HUES48 (cell line): ENCODE measurements at regions not wholly inside any gene's neighbourhood (a gene's known extent, or its start where the extent isn't known, plus 50 kb on each side); places are given as distances from the start of the nearest gene placed in this dataset.

Experiments used
- H3K27ac ChIP-seq: one replicate; pipeline ENCODE4 v1.7.0; 2013; ENCODE audit warnings: low read depth, low read length, inconsistent platforms
- H3K27me3 ChIP-seq: 2 replicates; pipeline ENCODE4 v1.6.1; 2013; ENCODE audit warnings: mild to moderate bottlenecking, low read length; ENCODE audit not compliant: control insufficient read depth, insufficient read depth
- H3K36me3 ChIP-seq: 2 replicates; pipeline ENCODE4 v1.6.1; 2013; ENCODE audit warnings: low read length; ENCODE audit not compliant: control insufficient read depth, insufficient read depth
- H3K4me1 ChIP-seq: 2 replicates; pipeline ENCODE4 v1.6.1; 2013; ENCODE audit warnings: mild to moderate bottlenecking, low read length; ENCODE audit not compliant: control insufficient read depth, insufficient read depth
- H3K4me3 ChIP-seq: 2 replicates; pipeline ENCODE4 v1.5.1; 2013; ENCODE audit warnings: mild to moderate bottlenecking, low read depth, low read length
- H3K9ac ChIP-seq: 2 replicates; pipeline ENCODE4 v1.6.1; 2013; ENCODE audit warnings: mild to moderate bottlenecking, low read depth, low read length, moderate library complexity
- H3K9me3 ChIP-seq: 2 replicates; pipeline ENCODE4 v1.6.1; 2013; ENCODE audit warnings: low read length; ENCODE audit not compliant: control insufficient read depth, insufficient read depth

DNA sequence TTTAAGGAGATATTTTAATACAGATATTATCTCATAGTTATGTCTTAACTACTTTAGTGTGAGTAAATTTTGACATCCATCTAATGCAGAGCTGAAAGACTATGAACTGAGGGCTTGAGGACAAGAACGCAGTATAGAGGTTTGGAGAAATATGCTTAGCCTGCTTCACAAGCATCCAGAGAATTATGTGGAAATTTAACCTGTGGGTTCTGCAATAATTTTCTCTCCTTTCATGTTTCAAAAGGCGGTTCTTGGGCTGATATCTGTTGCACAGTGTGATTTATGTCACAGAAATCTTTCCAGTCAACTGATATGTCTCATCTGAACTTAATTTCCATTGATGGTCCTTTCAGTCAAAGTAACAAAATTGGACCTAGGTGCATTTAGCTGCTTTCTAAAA, 371.9 kb upstream of the VRK2 start:
- Histone ChIP-seq H3K9me3 (no peaks in the 10 kb centered on the region), H3K27me3 (no peaks in the 10 kb centered on the region), H3K9ac (no peak overlapping the region), H3K4me3 (no peak overlapping the region), H3K27ac (no peak overlapping the region), H3K4me1 (no peaks in the 10 kb centered on the region), H3K36me3 (no peaks in the 10 kb centered on the region)

GRCh38 chr2:57677296-57677695, 369.3 kb upstream of the VRK2 start:
- Histone ChIP-seq H3K27ac (no peak overlapping the region), H3K4me3 (no peak overlapping the region), H3K4me1 (no peaks in the 10 kb centered on the region), H3K36me3 (no peaks in the 10 kb centered on the region), H3K9ac (no peak overlapping the region), H3K9me3 (no peaks in the 10 kb centered on the region), H3K27me3 (no peaks in the 10 kb centered on the region)

DNA sequence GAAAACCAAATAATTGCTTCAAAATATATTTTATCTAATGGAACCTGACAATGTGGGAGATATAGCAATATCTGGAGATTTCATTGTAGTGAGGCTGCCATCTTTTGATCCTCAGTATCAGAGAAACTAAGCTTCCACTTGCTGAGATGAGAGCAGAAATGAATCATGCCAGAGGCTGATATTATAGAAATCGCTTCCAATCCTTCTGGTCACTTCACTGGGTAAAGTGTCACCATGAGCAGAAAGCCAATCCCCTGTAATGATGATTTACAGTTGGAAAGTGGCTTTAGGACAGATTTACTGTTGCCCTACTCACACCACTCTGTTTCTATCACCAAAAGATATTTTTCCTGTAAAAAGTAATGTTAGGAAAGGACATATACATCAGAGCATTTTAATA, 365.0 kb upstream of the VRK2 start:
- Histone ChIP-seq H3K4me3 (no peak overlapping the region), H3K9ac (no peak overlapping the region), H3K36me3 (no peaks in the 10 kb centered on the region), H3K27ac (no peak overlapping the region), H3K4me1 (no peaks in the 10 kb centered on the region), H3K9me3 (no peaks in the 10 kb centered on the region), H3K27me3 (no peaks in the 10 kb centered on the region)

DNA sequence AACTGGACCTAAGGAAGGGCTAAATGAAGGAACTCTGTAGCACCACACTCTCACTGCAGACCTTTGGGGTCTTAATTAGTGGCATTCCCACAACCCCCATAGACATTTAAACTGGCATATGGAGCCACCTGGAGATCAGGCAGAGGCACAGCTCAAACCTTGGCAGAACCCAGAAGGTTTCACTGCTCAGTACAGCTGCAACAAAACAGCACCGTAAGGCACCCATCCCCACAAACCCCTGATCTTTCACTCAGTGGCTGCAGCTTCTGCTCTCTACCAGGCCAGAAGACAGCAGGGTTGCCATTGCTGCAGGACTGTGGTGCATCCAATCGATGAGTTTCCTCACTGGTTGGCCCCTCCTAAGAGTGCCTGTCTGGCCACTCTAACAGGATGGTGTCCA, 361.6 kb upstream of the VRK2 start:
- no peak overlapping the region for H3K9ac ChIP-seq
- H3K4me3 ChIP-seq: no peak overlapping the region
- no peaks in the 10 kb centered on the region for H3K36me3 ChIP-seq
- peaks cover 5% of the 10 kb centered on the region; the same call in 1 of the 2 replicates for H3K9me3 ChIP-seq
- H3K27me3 ChIP-seq: no peaks in the 10 kb centered on the region
- no peaks in the 10 kb centered on the region for H3K4me1 ChIP-seq
- no peak overlapping the region for H3K27ac ChIP-seq

DNA sequence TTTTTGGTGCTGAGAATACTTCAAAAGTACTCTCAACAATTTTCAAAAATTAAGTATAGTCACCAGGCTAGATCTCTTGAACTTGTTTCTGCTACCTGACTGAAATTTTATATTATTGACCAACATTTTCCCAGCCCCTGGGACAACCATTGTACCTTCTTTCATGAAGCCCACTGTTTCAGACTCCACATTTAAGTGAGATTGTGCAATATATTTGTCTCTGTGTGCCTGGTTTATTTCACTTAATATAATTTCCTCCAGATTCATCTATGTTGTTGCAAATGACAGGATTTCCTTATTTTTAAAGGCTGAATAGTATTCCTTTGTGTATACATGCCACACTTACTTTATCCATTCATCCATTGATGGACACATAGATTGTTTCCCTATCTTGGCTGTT, 354.2 kb upstream of the VRK2 start:
- H3K36me3 ChIP-seq: no peaks in the 10 kb centered on the region
- peaks cover 8% of the 10 kb centered on the region for H3K4me1 ChIP-seq
- H3K9ac ChIP-seq: no peak overlapping the region
- H3K27me3 ChIP-seq: no peaks in the 10 kb centered on the region
- H3K4me3 ChIP-seq: no peak overlapping the region
- no peak overlapping the region for H3K27ac ChIP-seq
- peaks cover 5% of the 10 kb centered on the region; the same call in 1 of the 2 replicates for H3K9me3 ChIP-seq

GRCh38 chr2:57693177-57693576, 353.4 kb upstream of the VRK2 start:
- Histone ChIP-seq H3K9ac (no peak overlapping the region), H3K4me3 (no peak overlapping the region), H3K9me3 (peaks cover 5% of the 10 kb centered on the region; the same call in 1 of the 2 replicates), H3K27me3 (no peaks in the 10 kb centered on the region), H3K4me1 (peaks cover 8% of the 10 kb centered on the region), H3K27ac (no peak overlapping the region), H3K36me3 (no peaks in the 10 kb centered on the region)

DNA sequence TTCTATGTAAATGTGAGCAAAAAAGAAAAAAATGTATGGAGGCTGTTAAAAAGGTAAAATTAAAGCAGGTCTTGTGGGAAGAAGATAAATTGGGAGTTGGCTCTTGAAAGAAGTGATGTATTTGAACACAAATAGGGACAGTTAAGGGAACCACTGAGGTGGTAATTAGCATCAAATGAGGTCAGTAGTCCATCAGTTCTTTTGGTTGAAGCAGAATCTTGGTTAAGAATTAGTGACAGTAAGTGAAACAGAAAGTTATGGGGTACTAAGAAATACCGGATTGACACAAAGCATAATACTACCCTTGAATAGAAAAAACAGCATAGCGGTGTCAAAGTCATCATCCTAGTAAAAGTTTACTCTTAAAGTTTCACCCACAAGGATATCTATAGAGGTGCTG, 352.6 kb upstream of the VRK2 start:
- no peak overlapping the region for H3K27ac ChIP-seq
- H3K4me1 ChIP-seq: peaks cover 11% of the 10 kb centered on the region
- H3K9me3 ChIP-seq: no peaks in the 10 kb centered on the region; the same call in 1 of the 2 replicates
- H3K36me3 ChIP-seq: no peaks in the 10 kb centered on the region
- no peak overlapping the region for H3K4me3 ChIP-seq
- no peak overlapping the region for H3K9ac ChIP-seq
- H3K27me3 ChIP-seq: no peaks in the 10 kb centered on the region

DNA sequence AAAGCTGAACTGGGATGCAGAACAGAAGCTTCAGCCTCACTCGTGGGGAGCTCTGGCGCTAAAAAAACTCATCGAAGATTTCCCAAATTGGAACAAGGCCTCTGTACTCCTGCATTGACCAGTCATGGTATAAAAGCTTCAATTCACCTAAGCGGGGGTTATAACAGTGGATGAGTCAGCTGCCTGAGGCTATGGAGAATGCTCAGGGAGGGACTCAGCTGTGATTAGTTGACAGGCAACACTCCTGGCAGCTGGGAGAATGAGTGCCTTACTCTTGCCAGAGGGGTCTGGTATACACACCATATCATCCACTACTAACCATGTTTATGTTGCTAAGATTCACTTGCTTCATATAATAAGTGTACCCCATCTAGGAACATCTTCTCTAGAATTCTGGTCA, 350.6 kb upstream of the VRK2 start:
- Histone ChIP-seq H3K4me1 (peaks cover 16% of the 10 kb centered on the region), H3K4me3 (no peak overlapping the region), H3K27ac (no peak overlapping the region), H3K9me3 (no peaks in the 10 kb centered on the region), H3K9ac (no peak overlapping the region), H3K36me3 (no peaks in the 10 kb centered on the region), H3K27me3 (no peaks in the 10 kb centered on the region)

GRCh38 chr2:57698392-57698791, 348.2 kb upstream of the VRK2 start:
- no peak overlapping the region for H3K9ac ChIP-seq
- no peaks in the 10 kb centered on the region for H3K27me3 ChIP-seq
- peaks cover 31% of the 10 kb centered on the region for H3K4me1 ChIP-seq
- H3K27ac ChIP-seq: no peak overlapping the region
- no peaks in the 10 kb centered on the region for H3K9me3 ChIP-seq
- no peaks in the 10 kb centered on the region for H3K36me3 ChIP-seq
- H3K4me3 ChIP-seq: no peak overlapping the region

GRCh38 chr2:57698935-57699449, 347.6 kb upstream of the VRK2 start:
- Histone ChIP-seq H3K27me3 (no peaks in the 10 kb centered on the region), H3K36me3 (no peaks in the 10 kb centered on the region), H3K9me3 (no peaks in the 10 kb centered on the region), H3K27ac (no peak overlapping the region), H3K4me1 (peaks cover 30% of the 10 kb centered on the region), H3K4me3 (no peak overlapping the region), H3K9ac (no peak overlapping the region)

DNA sequence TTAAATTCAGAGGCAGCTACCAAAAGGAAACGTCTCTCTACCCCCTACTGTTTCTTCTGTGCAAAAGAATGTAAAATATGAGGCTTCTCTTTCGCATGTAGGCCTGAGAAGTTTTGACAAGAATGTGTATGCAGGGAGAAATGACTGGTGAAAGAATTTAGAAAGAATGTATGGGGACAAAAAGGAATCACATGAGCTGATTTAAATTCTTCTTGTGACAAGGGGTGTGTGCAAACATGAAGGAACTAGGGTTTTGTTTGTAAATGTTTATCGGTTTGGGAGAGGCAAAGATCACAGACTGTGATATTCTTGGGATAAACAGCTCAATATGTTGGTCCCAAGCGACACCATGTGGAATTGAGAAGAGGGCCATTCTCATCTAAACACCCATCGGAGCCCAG, 345.2 kb upstream of the VRK2 start:
- H3K9ac ChIP-seq: no peak overlapping the region
- H3K27ac ChIP-seq: peak overlapping the region; percentile 85
- H3K4me3 ChIP-seq: no peak overlapping the region
- peaks cover 23% of the 10 kb centered on the region for H3K4me1 ChIP-seq
- no peaks in the 10 kb centered on the region for H3K36me3 ChIP-seq
- no peaks in the 10 kb centered on the region for H3K9me3 ChIP-seq
- no peaks in the 10 kb centered on the region for H3K27me3 ChIP-seq

GRCh38 chr2:57703407-57703806, 343.2 kb upstream of the VRK2 start:
- Histone ChIP-seq H3K9me3 (no peaks in the 10 kb centered on the region), H3K27ac (no peak overlapping the region), H3K4me1 (peaks cover 23% of the 10 kb centered on the region), H3K36me3 (no peaks in the 10 kb centered on the region), H3K9ac (no peak overlapping the region), H3K4me3 (no peak overlapping the region), H3K27me3 (no peaks in the 10 kb centered on the region)
